PFSK-1 (cell line): ENCODE measurements at regions not wholly inside any gene's neighbourhood (a gene's known extent, or its start where the extent isn't known, plus 50 kb on each side); places are given as distances from the start of the nearest gene placed in this dataset.

Experiments used
- FOXP2 ChIP-seq: optimal IDR thresholded peaks from 2 replicates; pipeline ENCODE3; 2011; ENCODE audit warnings: borderline replicate concordance, control low read depth, inconsistent platforms; ENCODE audit not compliant: insufficient read depth; ENCODE audit errors: extremely low read length, extremely low read depth
- POLR2AphosphoS5 ChIP-seq: IDR thresholded peaks from 2 replicates; pipeline ENCODE4 v1.6.1; 2012; ENCODE audit warnings: low read depth, mild to moderate bottlenecking, control low read depth, low read length, moderate library complexity
- SIN3A ChIP-seq: IDR thresholded peaks from 2 replicates; pipeline ENCODE4 v1.6.1; 2012; ENCODE audit warnings: mild to moderate bottlenecking, low read length, moderate library complexity, borderline replicate concordance; ENCODE audit not compliant: insufficient read depth
- TAF1 ChIP-seq: IDR thresholded peaks from 2 replicates; pipeline ENCODE4 v1.6.1; 2012; ENCODE audit warnings: low read length, control low read depth, borderline replicate concordance; ENCODE audit not compliant: insufficient read depth

DNA sequence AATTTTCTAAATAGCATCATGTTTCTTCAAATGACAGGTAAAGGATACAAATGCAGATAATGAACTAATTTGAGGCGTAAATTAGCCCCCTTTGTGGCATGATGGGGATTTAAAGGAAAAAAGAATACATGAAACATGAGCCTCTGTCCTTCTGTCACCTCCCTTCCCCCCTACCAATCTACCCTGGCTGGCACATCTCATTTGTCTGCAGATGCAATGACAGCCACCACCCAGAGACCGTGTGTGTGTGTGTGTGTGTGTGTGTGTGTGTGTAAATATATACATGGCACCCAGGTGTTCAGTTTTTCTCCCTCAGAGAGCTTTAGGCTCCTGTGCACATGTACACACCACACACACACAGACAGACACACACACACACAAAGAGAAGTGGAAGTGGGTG is 451.1 kb downstream of the RWDD3 start:
- TF ChIP-seq SIN3A (no peak), POLR2AphosphoS5 (no peak), FOXP2 (no peak), TAF1 (no peak)
